ENCODE measurements at regions not wholly inside any gene's neighbourhood (a gene's known extent, or its start where the extent isn't known, plus 50 kb on each side); places are given as distances from the start of the nearest gene placed in this dataset.
A peak's percentile ranks its signal among the peaks of the same experiment; 100 is the strongest.

DNA sequence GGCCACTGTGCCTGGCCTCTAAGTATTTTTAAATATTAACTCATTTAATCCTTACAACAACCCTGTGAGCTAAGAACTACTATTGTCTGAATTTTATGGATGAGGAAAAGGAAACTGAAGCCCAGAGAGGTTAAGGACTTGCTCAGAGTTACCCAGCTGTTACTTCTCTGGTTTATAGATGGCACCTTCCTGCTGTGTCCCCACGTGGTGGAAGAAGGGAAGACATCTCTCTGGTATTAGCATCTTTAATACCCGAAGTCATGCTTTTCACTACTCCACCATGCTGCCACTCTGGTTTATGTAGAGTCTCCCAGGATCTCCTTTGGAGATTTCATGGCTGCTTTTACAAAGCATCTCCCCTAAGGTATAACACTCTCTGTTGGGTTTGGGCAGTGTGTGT is 105.5 kb upstream of the MKLN1 start:
- H3K36me3 ChIP-seq, result no peaks in the 10 kb centered on the region
- H3K9me3 ChIP-seq, result no peaks in the 10 kb centered on the region
- no peaks in the 10 kb centered on the region for H3K27me3 ChIP-seq
- TF ChIP-seq, protein P1, sequence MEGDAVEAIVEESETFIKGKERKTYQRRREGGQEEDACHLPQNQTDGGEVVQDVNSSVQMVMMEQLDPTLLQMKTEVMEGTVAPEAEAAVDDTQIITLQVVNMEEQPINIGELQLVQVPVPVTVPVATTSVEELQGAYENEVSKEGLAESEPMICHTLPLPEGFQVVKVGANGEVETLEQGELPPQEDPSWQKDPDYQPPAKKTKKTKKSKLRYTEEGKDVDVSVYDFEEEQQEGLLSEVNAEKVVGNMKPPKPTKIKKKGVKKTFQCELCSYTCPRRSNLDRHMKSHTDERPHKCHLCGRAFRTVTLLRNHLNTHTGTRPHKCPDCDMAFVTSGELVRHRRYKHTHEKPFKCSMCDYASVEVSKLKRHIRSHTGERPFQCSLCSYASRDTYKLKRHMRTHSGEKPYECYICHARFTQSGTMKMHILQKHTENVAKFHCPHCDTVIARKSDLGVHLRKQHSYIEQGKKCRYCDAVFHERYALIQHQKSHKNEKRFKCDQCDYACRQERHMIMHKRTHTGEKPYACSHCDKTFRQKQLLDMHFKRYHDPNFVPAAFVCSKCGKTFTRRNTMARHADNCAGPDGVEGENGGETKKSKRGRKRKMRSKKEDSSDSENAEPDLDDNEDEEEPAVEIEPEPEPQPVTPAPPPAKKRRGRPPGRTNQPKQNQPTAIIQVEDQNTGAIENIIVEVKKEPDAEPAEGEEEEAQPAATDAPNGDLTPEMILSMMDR (IDR thresholded peaks at IDR 0.05), result no peak
- TF ChIP-seq POLR2A (IDR thresholded peaks at IDR 0.05), result no peak
- DNase-seq, result no peak
- H3K4me1 ChIP-seq, result peaks cover 0 to 25% (median 5%) of the 10 kb centered on the region in 4 donors
- no peak overlapping the region for H3K4me3 ChIP-seq
- H3K27ac ChIP-seq, result no peak overlapping the region

GRCh38 chr7:131223151-131223550 is 104.5 kb upstream of the MKLN1 start:
- no peak overlapping the region for H3K27ac ChIP-seq
- no peaks in the 10 kb centered on the region for H3K27me3 ChIP-seq
- TF ChIP-seq POLR2A (IDR thresholded peaks at IDR 0.05), result no peak
- TF ChIP-seq, protein P1 (IDR thresholded peaks at IDR 0.05), result no peak
- no peak overlapping the region for H3K4me3 ChIP-seq
- no peak for DNase-seq
- H3K4me1 ChIP-seq, result peaks cover 0 to 25% (median 5%) of the 10 kb centered on the region in 4 donors
- no peaks in the 10 kb centered on the region for H3K9me3 ChIP-seq
- no peaks in the 10 kb centered on the region for H3K36me3 ChIP-seq

GRCh38 chr7:131224996-131225395 is 102.7 kb upstream of the MKLN1 start:
- Histone ChIP-seq H3K4me1 (peaks cover 0 to 12% (median 0%) of the 10 kb centered on the region in 4 donors), H3K27ac (peak overlapping the region; percentile 40 to 83 (median 78)), H3K27me3 (no peaks in the 10 kb centered on the region), H3K36me3 (no peaks in the 10 kb centered on the region), H3K9me3 (no peaks in the 10 kb centered on the region), H3K4me3 (no peak overlapping the region)
- no peak for DNase-seq
- TF ChIP-seq POLR2A (IDR thresholded peaks at IDR 0.05), result no peak
- TF ChIP-seq, protein P1 (IDR thresholded peaks at IDR 0.05), result no peak

DNA sequence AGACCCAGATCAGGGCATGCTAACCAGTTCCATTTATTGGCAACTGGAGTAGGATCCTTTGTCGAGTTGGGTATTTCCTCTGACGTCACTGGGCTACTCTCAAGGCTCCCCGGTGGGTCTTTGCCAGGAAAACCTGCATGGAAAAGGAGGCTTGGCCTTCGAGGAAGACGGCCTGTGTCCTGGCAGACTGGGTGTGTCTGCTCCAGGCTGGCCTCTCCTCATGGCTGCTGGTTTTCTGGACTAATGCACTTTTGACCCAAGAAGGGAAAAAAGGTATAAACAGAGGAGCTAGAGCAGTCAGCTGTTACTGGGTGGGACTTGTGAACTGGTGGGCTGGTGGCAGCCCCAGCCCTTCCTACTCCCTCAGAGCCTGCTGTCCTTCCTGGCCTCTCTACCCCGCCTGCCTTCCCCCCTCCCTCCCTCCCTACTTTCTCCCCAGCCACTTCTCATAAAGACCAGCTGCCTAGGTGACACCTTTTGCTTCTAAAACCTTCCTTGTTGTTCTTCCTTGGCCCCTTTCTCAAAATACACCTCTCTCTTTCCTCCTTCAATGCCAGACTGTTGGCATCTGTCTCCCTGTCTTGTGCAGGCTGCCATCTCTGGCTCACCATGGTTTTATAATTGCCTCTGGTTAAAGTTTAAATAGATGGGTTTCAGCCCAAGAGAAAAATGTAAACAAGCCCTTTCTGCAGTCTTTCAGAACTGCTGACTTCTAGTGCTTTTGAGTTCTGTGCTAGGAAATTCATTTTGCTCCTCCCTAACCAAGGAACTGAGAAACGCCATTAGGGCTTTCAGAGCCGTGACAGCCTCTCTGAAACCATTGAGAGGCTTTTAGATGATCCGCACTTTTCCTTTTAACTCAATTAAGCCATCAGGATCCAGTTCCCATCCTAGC is 101.8 kb upstream of the MKLN1 start:
- DNase-seq, result peak in 2 of 3 donors; percentile 64 to 66
- no peaks in the 10 kb centered on the region for H3K9me3 ChIP-seq
- H3K27ac ChIP-seq, result peak overlapping the region; percentile 40 to 83 (median 78)
- no peaks in the 10 kb centered on the region for H3K27me3 ChIP-seq
- no peak for TF ChIP-seq POLR2A (IDR thresholded peaks at IDR 0.05)
- TF ChIP-seq, protein P1 (IDR thresholded peaks at IDR 0.05), result no peak
- H3K36me3 ChIP-seq, result no peaks in the 10 kb centered on the region
- H3K4me1 ChIP-seq, result peaks cover 0 to 12% (median 0%) of the 10 kb centered on the region in 4 donors
- H3K4me3 ChIP-seq, result no peak overlapping the region

DNA sequence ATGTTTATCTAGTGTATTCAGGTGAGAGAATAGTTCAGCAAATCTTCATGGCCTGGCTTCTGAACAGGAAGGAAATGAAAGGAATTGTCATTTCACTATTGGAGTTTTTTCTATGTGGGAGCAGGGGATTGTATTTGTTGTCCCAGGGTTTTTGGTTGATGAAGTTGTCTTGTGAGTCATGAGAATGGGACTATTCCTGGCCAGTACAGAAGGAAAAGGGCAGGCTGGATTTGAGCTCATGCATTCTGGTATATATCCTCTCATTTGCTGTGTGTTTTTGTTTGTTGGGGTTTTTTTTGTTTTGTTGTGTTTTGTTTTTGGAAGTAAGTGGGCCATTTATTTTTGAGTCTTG is 101.2 kb upstream of the MKLN1 start:
- DNase-seq, result no peak
- no peaks in the 10 kb centered on the region for H3K9me3 ChIP-seq
- no peaks in the 10 kb centered on the region for H3K36me3 ChIP-seq
- H3K27ac ChIP-seq, result peak overlapping the region in 3 of 4 donors; percentile 73 to 83 (median 83)
- H3K27me3 ChIP-seq, result no peaks in the 10 kb centered on the region
- TF ChIP-seq, protein P1 (IDR thresholded peaks at IDR 0.05), result no peak
- TF ChIP-seq POLR2A (IDR thresholded peaks at IDR 0.05), result no peak
- peaks cover 0 to 12% (median 0%) of the 10 kb centered on the region in 4 donors for H3K4me1 ChIP-seq
- no peak overlapping the region for H3K4me3 ChIP-seq

Data from Peyer's patch (tissue), 4 donors.